Upper lobe of left lung (tissue), 4 donors: ENCODE measurements at regions not wholly inside any gene's neighbourhood (a gene's known extent, or its start where the extent isn't known, plus 50 kb on each side); places are given as distances from the start of the nearest gene placed in this dataset.

ENCODE experiments used
- CTCF ChIP-seq, 6 experiments: fragments of 450-650 bp in 4 of 6; fragments of 200-600 bp in 2 of 6; sonication (generic) in 2 of 6; IDR thresholded peaks; one replicate each; pipeline ENCODE4 v1.5.1; 2016 to 2019; ENCODE audit warnings: antibody characterized with exemption in 6 of 6
- EP300 ChIP-seq, 4 donors: sonication (generic); formaldehyde crosslinking; IDR thresholded peaks; one replicate each; pipeline ENCODE4 v1.5.1; 2017; ENCODE audit warnings: antibody characterized with exemption in 4 of 4, control low read depth in 2 of 4
- POLR2A ChIP-seq, 4 donors: fragments of 450-650 bp; IDR thresholded peaks; one replicate each; pipeline ENCODE4 v1.5.1; 2016 to 2017; ENCODE audit warnings: antibody characterized with exemption in 4 of 4, mild to moderate bottlenecking in 2 of 4
- POLR2AphosphoS5 ChIP-seq, 2 donors: sonication (generic); formaldehyde crosslinking; IDR thresholded peaks; one replicate each; pipeline ENCODE4 v1.5.1; 2017; ENCODE audit warnings: antibody characterized with exemption in 2 of 2

GRCh38 chr3:44114142-44114541 lies 127.5 kb upstream of the TOPAZ1 start:
- TF ChIP-seq POLR2A (IDR thresholded peaks at IDR 0.05) (no peak), POLR2AphosphoS5 (IDR thresholded peaks at IDR 0.05) (no peak), CTCF (IDR thresholded peaks at IDR 0.05) (peak in 1 of 6 experiments; percentile 8), EP300 (IDR thresholded peaks at IDR 0.05) (no peak)
